Transverse colon (tissue), 3 donors: ENCODE measurements at regions not wholly inside any gene's neighbourhood (a gene's known extent, or its start where the extent isn't known, plus 50 kb on each side); places are given as distances from the start of the nearest gene placed in this dataset.

Experiments
- POLR2A ChIP-seq: fragments of 450-650 bp; IDR thresholded peaks from one replicate; pipeline ENCODE4 v1.6.1; 2016; ENCODE audit warnings: antibody characterized with exemption, mild to moderate bottlenecking, moderate library complexity
- TF ChIP-seq, protein P1 (sequence below), 5 experiments: fragments of 200-600 bp in 3 of 5; fragments of 450-650 bp in 2 of 5; sonication (generic) in 3 of 5; IDR thresholded peaks; 1 replicate in 2 of 5; 2 replicates in 3 of 5; pipeline ENCODE4 v1.5.1; 2016 to 2017; ENCODE audit warnings: antibody characterized with exemption in 5 of 5, inconsistent platforms in 3 of 5, mild to moderate bottlenecking in 2 of 5, moderate library complexity in 1 of 5

DNA sequence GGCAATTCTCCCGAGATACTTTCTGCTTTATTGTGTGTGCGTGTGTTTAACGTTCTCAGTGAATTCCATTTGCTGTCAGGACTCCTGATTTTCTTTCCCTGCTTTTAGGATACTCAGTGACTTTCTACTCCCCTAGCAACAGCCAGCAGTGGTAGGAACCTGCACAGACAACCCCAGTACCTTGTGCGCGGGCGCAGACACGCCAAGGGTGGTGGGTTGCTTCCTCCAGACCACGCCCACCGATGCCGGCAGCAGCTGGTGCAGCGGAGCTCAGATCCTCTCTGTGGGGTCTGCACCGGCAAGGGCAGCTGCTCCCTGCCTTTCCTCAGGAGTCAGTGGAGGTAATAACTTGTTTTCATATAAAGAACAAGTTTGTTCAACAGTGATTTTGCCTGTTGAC lies 225.1 kb upstream of the NDN start:
- no peak for TF ChIP-seq POLR2A
- TF ChIP-seq, protein P1, sequence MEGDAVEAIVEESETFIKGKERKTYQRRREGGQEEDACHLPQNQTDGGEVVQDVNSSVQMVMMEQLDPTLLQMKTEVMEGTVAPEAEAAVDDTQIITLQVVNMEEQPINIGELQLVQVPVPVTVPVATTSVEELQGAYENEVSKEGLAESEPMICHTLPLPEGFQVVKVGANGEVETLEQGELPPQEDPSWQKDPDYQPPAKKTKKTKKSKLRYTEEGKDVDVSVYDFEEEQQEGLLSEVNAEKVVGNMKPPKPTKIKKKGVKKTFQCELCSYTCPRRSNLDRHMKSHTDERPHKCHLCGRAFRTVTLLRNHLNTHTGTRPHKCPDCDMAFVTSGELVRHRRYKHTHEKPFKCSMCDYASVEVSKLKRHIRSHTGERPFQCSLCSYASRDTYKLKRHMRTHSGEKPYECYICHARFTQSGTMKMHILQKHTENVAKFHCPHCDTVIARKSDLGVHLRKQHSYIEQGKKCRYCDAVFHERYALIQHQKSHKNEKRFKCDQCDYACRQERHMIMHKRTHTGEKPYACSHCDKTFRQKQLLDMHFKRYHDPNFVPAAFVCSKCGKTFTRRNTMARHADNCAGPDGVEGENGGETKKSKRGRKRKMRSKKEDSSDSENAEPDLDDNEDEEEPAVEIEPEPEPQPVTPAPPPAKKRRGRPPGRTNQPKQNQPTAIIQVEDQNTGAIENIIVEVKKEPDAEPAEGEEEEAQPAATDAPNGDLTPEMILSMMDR (IDR thresholded peaks at IDR 0.05): no peak
